Breast epithelium (tissue), 3 donors: ENCODE measurements at regions not wholly inside any gene's neighbourhood (a gene's known extent, or its start where the extent isn't known, plus 50 kb on each side); places are given as distances from the start of the nearest gene placed in this dataset.

Source experiments
- CTCF ChIP-seq, 3 donors: fragments of 450-650 bp; IDR thresholded peaks; one replicate each; pipeline ENCODE4 v1.5.1; 2016 to 2017; ENCODE audit warnings: antibody characterized with exemption in 3 of 3, mild to moderate bottlenecking in 3 of 3, moderate library complexity in 3 of 3
- POLR2A ChIP-seq: fragments of 450-650 bp; IDR thresholded peaks from one replicate; pipeline ENCODE4 v1.6.1; 2016; ENCODE audit warnings: antibody characterized with exemption, mild to moderate bottlenecking, moderate library complexity
- POLR2AphosphoS5 ChIP-seq, 3 donors: sonication (generic); formaldehyde crosslinking; IDR thresholded peaks; one replicate each; pipeline ENCODE4 v1.6.1; 2017; ENCODE audit warnings: antibody characterized with exemption in 3 of 3

GRCh38 chr9:108751369-108751768 is 104.4 kb downstream of the ACTL7B start:
- TF ChIP-seq CTCF (IDR thresholded peaks at IDR 0.05) (no peak), POLR2A (no peak), POLR2AphosphoS5 (IDR thresholded peaks at IDR 0.05) (no peak)
